ENCODE measurements at regions not wholly inside any gene's neighbourhood (a gene's known extent, or its start where the extent isn't known, plus 50 kb on each side); places are given as distances from the start of the nearest gene placed in this dataset.
"Not testable (repeated sequence)": the region's sequence is repeated elsewhere in the genome, so short reads cannot be mapped to it uniquely, and the experiment has no call there.

DNA sequence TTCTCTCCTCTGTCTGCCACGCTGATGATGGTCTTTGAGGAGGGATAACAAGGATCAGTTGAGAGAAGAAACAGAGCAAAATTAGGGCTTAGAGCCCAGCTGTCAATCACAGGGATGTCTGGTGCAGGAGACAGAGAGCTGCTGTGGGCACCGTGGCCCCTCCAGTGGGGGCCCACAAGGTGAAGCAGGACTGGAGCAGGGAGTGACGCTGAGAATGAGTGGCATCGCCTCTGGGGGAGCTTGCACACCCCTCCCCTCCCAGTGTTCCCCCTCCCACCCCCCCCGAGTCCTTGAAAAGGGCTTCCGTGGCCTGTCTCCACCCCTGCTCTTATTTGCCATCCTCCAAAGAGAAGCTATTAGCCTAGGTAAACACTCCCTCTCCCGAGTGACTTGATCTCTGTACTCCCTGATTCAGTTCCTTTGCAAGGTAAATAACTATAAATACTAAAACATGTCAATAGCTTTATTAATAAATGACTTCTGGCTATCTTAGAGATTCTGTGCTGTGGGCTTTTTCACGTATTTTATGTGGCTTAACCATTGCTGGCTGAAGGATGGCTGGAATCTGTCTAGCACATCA is 440.0 kb downstream of the ZNF536 start:
- H3K4me3 ChIP-seq (ENCODE audit: insufficient read depth, low read depth, low read length, poor library complexity, severe bottlenecking), result no peak overlapping the region
- H3K9me3 ChIP-seq (ENCODE audit: control insufficient read depth, low read length), result no peaks in the 10 kb centered on the region
- no peak for DNase-seq
- no peaks in the 10 kb centered on the region for H3K27me3 ChIP-seq (replicated peaks; ENCODE audit: control insufficient read depth, insufficient read depth, low read length, poor library complexity, severe bottlenecking)
- no peak overlapping the region for H3K27ac ChIP-seq (ENCODE audit: insufficient read depth, low read length, poor library complexity, severe bottlenecking)
- no peaks in the 10 kb centered on the region for H3K36me3 ChIP-seq (ENCODE audit: control insufficient read depth, insufficient read depth, low read length)
- no peaks in the 10 kb centered on the region for H3K4me1 ChIP-seq (ENCODE audit: control insufficient read depth, insufficient read depth, low read length, poor library complexity, severe bottlenecking)

DNA sequence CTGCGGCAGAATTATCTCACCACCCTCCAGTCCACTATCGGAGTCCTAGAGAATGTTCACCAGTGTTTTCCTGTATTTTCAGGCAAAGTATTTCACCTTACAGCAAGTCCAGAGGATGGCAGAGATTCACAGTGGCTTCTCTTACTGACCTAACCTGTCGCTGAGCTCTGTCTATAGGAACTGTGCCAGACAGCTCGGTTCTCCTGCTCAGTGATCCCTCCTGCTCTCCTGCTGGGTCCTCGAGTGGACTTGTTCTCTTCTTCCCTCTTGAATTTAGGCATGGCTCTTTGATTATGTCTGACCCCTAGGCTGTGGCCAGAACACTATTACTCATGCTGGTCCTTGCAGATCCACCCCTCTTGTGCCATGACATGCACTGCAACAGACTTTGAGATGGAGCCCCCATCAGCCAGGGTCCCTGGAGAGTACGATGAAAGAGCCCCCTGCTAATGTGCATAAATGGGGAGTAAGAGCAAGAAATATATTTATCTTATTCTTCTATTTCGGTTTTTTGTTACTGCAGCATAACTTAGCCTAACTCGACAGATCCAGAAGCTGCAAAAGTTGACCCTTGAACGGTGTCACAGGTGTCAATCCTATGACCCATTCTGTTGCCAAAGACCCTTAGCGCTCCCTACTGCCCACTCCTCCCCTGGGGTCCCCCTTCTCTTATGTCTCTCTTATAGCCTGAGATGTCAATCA is 439.4 kb downstream of the ZNF536 start:
- no peaks in the 10 kb centered on the region for H3K9me3 ChIP-seq (ENCODE audit: control insufficient read depth, low read length)
- no peak overlapping the region for H3K27ac ChIP-seq (ENCODE audit: insufficient read depth, low read length, poor library complexity, severe bottlenecking)
- H3K4me1 ChIP-seq (ENCODE audit: control insufficient read depth, insufficient read depth, low read length, poor library complexity, severe bottlenecking), result no peaks in the 10 kb centered on the region
- H3K27me3 ChIP-seq (replicated peaks; ENCODE audit: control insufficient read depth, insufficient read depth, low read length, poor library complexity, severe bottlenecking), result no peaks in the 10 kb centered on the region
- no peak for DNase-seq
- H3K4me3 ChIP-seq (ENCODE audit: insufficient read depth, low read depth, low read length, poor library complexity, severe bottlenecking), result no peak overlapping the region
- no peaks in the 10 kb centered on the region for H3K36me3 ChIP-seq (ENCODE audit: control insufficient read depth, insufficient read depth, low read length)

DNA sequence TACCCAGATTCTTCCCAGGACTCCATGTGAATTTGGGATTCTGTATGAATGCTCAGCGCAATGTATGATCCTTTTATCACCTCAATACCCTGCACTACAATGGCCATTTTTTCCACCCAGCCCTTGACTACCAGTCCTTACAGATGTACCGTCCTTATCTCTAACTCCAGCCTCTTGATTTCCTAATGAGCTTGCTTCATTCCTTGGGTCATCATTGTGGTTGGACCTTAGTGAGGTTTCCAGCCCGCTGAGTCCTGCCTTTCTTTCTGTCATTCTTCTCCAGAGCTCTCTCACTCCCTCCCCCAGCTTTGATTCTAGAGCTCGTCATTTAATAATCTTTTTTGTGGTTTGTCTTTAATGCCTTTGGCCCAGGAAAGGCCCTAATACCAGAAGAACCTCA is 438.5 kb downstream of the ZNF536 start:
- H3K4me1 ChIP-seq (ENCODE audit: control insufficient read depth, insufficient read depth, low read length, poor library complexity, severe bottlenecking), result no peaks in the 10 kb centered on the region
- H3K36me3 ChIP-seq (ENCODE audit: control insufficient read depth, insufficient read depth, low read length), result no peaks in the 10 kb centered on the region
- H3K27me3 ChIP-seq (replicated peaks; ENCODE audit: control insufficient read depth, insufficient read depth, low read length, poor library complexity, severe bottlenecking), result no peaks in the 10 kb centered on the region
- no peaks in the 10 kb centered on the region for H3K9me3 ChIP-seq (ENCODE audit: control insufficient read depth, low read length)
- no peak overlapping the region for H3K27ac ChIP-seq (ENCODE audit: insufficient read depth, low read length, poor library complexity, severe bottlenecking)
- no peak for DNase-seq
- H3K4me3 ChIP-seq (ENCODE audit: insufficient read depth, low read depth, low read length, poor library complexity, severe bottlenecking), result no peak overlapping the region

DNA sequence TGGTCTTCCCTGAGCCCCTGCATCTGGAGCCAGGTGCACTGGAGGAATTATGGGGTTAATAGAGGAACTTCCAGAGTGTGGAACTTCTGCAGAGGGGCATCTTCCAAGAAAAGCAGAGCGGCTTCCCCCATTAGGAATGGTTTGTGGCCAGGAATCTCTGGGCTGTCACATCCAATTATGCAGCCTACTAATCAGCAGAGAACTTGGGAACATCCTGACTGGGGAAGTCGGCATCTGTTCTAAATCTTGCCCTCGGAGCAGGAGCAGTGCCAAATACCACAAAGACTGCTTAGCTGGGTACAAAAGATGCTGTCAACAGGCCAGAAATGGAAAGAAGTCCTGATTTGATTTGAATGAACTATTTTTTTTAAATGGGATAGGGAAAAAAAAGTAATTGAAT is 435.1 kb downstream of the ZNF536 start:
- H3K4me3 ChIP-seq (ENCODE audit: insufficient read depth, low read depth, low read length, poor library complexity, severe bottlenecking), result no peak overlapping the region
- H3K4me1 ChIP-seq (ENCODE audit: control insufficient read depth, insufficient read depth, low read length, poor library complexity, severe bottlenecking), result no peaks in the 10 kb centered on the region
- no peaks in the 10 kb centered on the region for H3K36me3 ChIP-seq (ENCODE audit: control insufficient read depth, insufficient read depth, low read length)
- no peak overlapping the region for H3K27ac ChIP-seq (ENCODE audit: insufficient read depth, low read length, poor library complexity, severe bottlenecking)
- DNase-seq, result no peak
- H3K27me3 ChIP-seq (replicated peaks; ENCODE audit: control insufficient read depth, insufficient read depth, low read length, poor library complexity, severe bottlenecking), result no peaks in the 10 kb centered on the region
- no peaks in the 10 kb centered on the region for H3K9me3 ChIP-seq (ENCODE audit: control insufficient read depth, low read length)

DNA sequence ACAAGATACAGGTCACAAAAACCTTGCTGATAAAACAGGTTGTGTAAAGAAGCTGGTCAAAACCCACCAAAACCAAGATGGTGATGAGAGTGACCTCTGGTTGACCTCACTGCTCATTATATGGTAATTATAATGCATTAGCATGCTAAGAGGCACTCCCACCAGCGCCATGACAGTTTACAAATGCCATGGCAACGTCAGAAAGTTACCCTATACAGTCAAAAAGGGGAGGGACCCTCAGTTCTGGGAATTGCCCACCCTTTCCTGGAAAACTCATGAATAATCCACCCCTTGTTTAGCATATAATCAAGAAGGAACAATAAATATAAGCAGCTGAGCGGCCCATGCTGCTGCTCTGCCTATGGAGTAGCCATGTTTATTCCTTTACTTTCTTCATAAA is 434.1 kb downstream of the ZNF536 start:
- no peak for DNase-seq

DNA sequence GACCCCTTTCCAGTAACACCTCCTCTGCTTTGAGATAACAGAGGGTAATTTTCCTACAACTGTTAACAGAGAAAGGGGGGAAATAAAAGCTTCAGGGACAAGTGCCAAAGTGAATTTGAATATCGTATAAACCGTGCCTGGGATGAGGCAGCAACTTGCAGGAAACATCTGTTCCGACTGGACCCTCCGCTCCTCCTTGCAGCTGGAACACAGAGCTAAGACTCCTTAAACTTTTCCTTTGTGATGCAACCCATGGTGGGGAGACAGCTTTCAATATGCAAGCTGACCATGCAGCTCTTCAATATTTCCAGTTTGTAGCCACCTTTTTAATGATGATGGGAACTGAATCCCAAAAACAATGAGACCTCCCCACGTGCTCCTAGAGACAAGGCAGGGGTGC is 432.6 kb downstream of the ZNF536 start:
- Histone ChIP-seq H3K9me3 (ENCODE audit: control insufficient read depth, low read length) (no peaks in the 10 kb centered on the region), H3K4me3 (ENCODE audit: insufficient read depth, low read depth, low read length, poor library complexity, severe bottlenecking) (no peak overlapping the region), H3K4me1 (ENCODE audit: control insufficient read depth, insufficient read depth, low read length, poor library complexity, severe bottlenecking) (no peaks in the 10 kb centered on the region), H3K27me3 (replicated peaks; ENCODE audit: control insufficient read depth, insufficient read depth, low read length, poor library complexity, severe bottlenecking) (no peaks in the 10 kb centered on the region), H3K27ac (ENCODE audit: insufficient read depth, low read length, poor library complexity, severe bottlenecking) (no peak overlapping the region), H3K36me3 (ENCODE audit: control insufficient read depth, insufficient read depth, low read length) (no peaks in the 10 kb centered on the region)
- no peak for DNase-seq

More for the DNA sequence above, 434.1 kb downstream of the ZNF536 start:
- Histone ChIP-seq H3K36me3 (ENCODE audit: control insufficient read depth, insufficient read depth, low read length) (no peaks in the 10 kb centered on the region), H3K9me3 (ENCODE audit: control insufficient read depth, low read length) (no peaks in the 10 kb centered on the region), H3K4me1 (ENCODE audit: control insufficient read depth, insufficient read depth, low read length, poor library complexity, severe bottlenecking) (no peaks in the 10 kb centered on the region), H3K27ac (ENCODE audit: insufficient read depth, low read length, poor library complexity, severe bottlenecking) (no peak overlapping the region), H3K27me3 (replicated peaks; ENCODE audit: control insufficient read depth, insufficient read depth, low read length, poor library complexity, severe bottlenecking) (no peaks in the 10 kb centered on the region), H3K4me3 (ENCODE audit: insufficient read depth, low read depth, low read length, poor library complexity, severe bottlenecking) (no peak overlapping the region)

DNA sequence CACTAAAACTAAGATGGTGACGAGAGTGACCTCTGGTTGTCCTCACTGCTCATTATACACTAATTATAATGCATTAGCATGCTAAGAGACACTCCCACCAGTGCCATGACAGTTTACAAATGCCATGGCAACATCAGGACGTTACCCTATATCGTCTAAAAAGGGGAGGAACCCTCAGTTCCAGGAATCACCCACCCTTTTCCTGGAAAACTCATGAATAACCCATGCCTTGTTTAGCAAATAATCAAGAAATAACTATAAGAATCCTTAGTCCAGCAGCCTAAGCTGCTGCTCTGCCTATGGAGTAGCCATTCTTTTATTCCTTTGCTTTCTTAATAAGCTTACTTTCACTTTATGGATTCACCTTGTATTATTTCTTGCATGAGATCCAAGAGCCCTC is 432.1 kb downstream of the ZNF536 start:
- not testable (repeated sequence) for H3K27ac ChIP-seq (ENCODE audit: insufficient read depth, low read length, poor library complexity, severe bottlenecking); H3K4me1 ChIP-seq (ENCODE audit: control insufficient read depth, insufficient read depth, low read length, poor library complexity, severe bottlenecking); H3K36me3 ChIP-seq (ENCODE audit: control insufficient read depth, insufficient read depth, low read length); H3K27me3 ChIP-seq (replicated peaks; ENCODE audit: control insufficient read depth, insufficient read depth, low read length, poor library complexity, severe bottlenecking); H3K9me3 ChIP-seq (ENCODE audit: control insufficient read depth, low read length); DNase-seq; H3K4me3 ChIP-seq (ENCODE audit: insufficient read depth, low read depth, low read length, poor library complexity, severe bottlenecking)

DNA sequence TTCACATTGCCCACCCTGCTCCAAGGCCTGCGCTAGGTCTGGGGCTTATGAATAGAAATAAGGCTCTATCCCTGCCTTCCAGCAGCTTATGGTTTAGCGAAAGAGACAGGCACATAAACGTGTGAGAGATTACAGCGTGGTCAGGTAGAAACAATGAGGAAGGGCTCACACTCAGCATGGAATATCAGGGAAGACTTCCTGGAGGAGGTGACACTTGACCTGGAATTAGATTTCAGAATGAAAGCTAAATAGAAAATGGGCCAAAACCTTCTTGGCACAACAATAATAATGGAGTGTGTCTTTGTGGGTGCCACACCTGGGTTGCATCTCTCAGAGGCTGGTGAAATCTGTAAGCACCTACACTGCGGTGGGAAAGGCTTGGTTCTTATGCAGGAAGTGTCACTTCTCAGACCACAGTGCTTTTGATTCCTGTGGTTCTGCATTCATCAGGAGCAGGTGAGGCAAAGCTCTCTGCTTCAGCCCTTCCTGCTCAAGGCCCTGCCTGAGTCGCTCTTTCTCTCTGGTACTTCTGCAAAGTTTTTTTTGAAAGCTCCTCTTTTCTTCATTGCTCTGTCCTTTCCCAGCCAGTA is 430.3 kb downstream of the ZNF536 start:
- Histone ChIP-seq H3K27me3 (replicated peaks; ENCODE audit: control insufficient read depth, insufficient read depth, low read length, poor library complexity, severe bottlenecking) (no peaks in the 10 kb centered on the region), H3K4me3 (ENCODE audit: insufficient read depth, low read depth, low read length, poor library complexity, severe bottlenecking) (no peak overlapping the region), H3K4me1 (ENCODE audit: control insufficient read depth, insufficient read depth, low read length, poor library complexity, severe bottlenecking) (no peaks in the 10 kb centered on the region), H3K27ac (ENCODE audit: insufficient read depth, low read length, poor library complexity, severe bottlenecking) (no peak overlapping the region), H3K36me3 (ENCODE audit: control insufficient read depth, insufficient read depth, low read length) (no peaks in the 10 kb centered on the region), H3K9me3 (ENCODE audit: control insufficient read depth, low read length) (no peaks in the 10 kb centered on the region)
- no peak for DNase-seq

DNA sequence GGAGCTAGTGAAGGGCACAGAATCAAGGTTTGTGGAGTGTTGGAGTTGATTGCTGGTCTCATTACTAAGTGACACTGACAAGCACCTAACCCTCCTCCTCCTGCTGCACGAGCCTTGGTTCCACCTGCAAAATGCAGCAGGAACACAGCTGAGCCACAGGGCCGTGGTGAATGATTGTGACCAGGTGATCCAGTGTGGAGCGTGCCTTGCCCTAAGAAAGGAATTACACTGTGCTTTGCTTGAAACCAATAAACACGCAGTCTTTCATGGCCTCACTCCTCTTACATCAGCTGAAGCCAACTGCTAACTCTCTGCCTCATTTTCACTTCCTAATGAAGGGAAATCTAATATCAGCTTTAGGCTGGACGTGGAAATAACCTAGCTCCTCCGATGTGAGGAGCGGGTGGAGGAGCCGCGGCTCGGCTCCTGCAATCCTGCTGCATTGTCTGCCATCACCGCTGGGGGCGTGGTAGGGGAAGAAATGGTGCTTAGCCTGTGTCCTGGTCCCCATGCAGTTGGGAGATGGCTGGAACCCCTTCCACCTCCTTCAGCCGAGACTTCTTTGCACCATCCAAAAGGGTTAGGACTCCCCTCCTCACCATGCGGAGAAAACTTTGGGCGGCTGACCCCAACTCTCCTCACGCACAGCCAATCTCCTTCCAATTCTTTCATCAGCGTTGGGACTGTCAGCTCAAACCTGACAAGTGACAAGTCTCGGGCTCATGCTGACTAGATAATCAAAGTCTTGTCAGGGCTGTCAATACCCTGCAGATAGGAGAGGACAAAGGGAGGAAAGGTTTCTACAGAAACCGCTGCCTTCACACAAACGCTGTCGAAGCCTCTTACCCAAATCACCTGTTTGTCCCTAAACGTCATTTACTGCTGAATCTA is 427.9 kb downstream of the ZNF536 start:
- DNase-seq, result no peak
- Histone ChIP-seq H3K4me3 (ENCODE audit: insufficient read depth, low read depth, low read length, poor library complexity, severe bottlenecking) (no peak overlapping the region), H3K27me3 (replicated peaks; ENCODE audit: control insufficient read depth, insufficient read depth, low read length, poor library complexity, severe bottlenecking) (peaks cover 5% of the 10 kb centered on the region), H3K4me1 (ENCODE audit: control insufficient read depth, insufficient read depth, low read length, poor library complexity, severe bottlenecking) (no peaks in the 10 kb centered on the region), H3K36me3 (ENCODE audit: control insufficient read depth, insufficient read depth, low read length) (no peaks in the 10 kb centered on the region), H3K27ac (ENCODE audit: insufficient read depth, low read length, poor library complexity, severe bottlenecking) (no peak overlapping the region), H3K9me3 (ENCODE audit: control insufficient read depth, low read length) (no peaks in the 10 kb centered on the region)

DNA sequence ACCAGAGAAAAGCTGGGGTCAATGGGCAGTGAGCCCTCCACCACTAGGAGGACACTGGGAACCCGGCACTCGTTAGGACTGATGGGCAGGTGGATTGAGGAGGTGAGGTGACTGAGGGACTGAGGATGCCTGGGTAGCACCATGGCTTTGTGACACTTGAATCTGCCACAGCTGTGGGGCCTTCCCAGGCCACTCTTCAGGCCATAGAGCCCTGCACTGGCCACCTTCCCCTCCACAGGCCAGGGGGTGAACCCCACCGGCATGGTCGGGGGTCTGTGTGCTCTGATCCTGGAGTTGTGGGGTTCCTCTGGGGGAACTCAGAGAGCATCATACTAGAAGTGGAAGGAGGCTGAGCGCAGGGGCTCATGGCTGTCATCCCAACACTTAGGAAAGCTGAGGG is 423.5 kb downstream of the ZNF536 start:
- no peaks in the 10 kb centered on the region for H3K9me3 ChIP-seq (ENCODE audit: control insufficient read depth, low read length)
- DNase-seq, result no peak

More for the DNA sequence above, 423.5 kb downstream of the ZNF536 start:
- Histone ChIP-seq H3K36me3 (ENCODE audit: control insufficient read depth, insufficient read depth, low read length) (no peaks in the 10 kb centered on the region), H3K27ac (ENCODE audit: insufficient read depth, low read length, poor library complexity, severe bottlenecking) (no peak overlapping the region), H3K4me3 (ENCODE audit: insufficient read depth, low read depth, low read length, poor library complexity, severe bottlenecking) (no peak overlapping the region), H3K27me3 (replicated peaks; ENCODE audit: control insufficient read depth, insufficient read depth, low read length, poor library complexity, severe bottlenecking) (peaks cover 5% of the 10 kb centered on the region), H3K4me1 (ENCODE audit: control insufficient read depth, insufficient read depth, low read length, poor library complexity, severe bottlenecking) (no peaks in the 10 kb centered on the region)

Data from effector memory CD4-positive, alpha-beta T cell (primary cell).